ENCODE measurements at regions not wholly inside any gene's neighbourhood (a gene's known extent, or its start where the extent isn't known, plus 50 kb on each side); places are given as distances from the start of the nearest gene placed in this dataset.
A peak's percentile ranks its signal among the peaks of the same experiment; 100 is the strongest.

- in situ Hi-C loops (cut with MboI) (no loop called here), intact Hi-C loops (cut with micrococcal nuclease) (no loop called here)
- H3K9me1 ChIP-seq (ENCODE audit: control insufficient read depth, insufficient read depth, low read length), result no peaks in the 10 kb centered on the region
- no peaks in the 10 kb centered on the region for H3K79me2 ChIP-seq (ENCODE audit: control insufficient read depth, insufficient read depth, low read length)
- no TSS peak for BruUV-seq (replicated peaks)
- 3% methylated on average over 5 of the region's 5 CpGs for WGBS (ENCODE audit: insufficient coverage, low coverage, missing lambda C conversion rate)
- DNase-seq (ENCODE audit: extremely low read depth in 1 of 4, low spot score in 3 of 4), result no peak
- H3K4me2 ChIP-seq (ENCODE audit: insufficient read depth, low read length), result no peak overlapping the region
- ATAC-seq, result no peak
- TF ChIP-seq KLF1 (tag; IDR thresholded peaks at IDR 0.05), result no peak
- TF ChIP-seq ZNF583 (CRISPR knock-in tag; IDR thresholded peaks at IDR 0.05), result no peak
- no peak for TF ChIP-seq KLF6 (CRISPR knock-in tag; IDR thresholded peaks at IDR 0.05; ENCODE audit: borderline replicate concordance)
- TF ChIP-seq ZNF134 (CRISPR knock-in tag; conservative IDR thresholded peaks at IDR 0.05), result no peak
- no peak overlapping the region for H2AFZ ChIP-seq (ENCODE audit: low read depth, low read length)
- no peak for FAIRE-seq
- H3K4me3 ChIP-seq, result no peak overlapping the region
- H3K27ac ChIP-seq (ENCODE audit: extremely low read depth, low read depth, low read length), result no peak overlapping the region
- POLR2A ChIA-PET, result no interaction called here
- no peaks in the 10 kb centered on the region for H3K9me3 ChIP-seq (replicated peaks; ENCODE audit: control insufficient read depth, insufficient read depth, low read depth, low read length)
- H3K27me3 ChIP-seq (ENCODE audit: control insufficient read depth in 2 of 2, insufficient read depth in 2 of 2, low read length in 2 of 2), result no peaks in the 10 kb centered on the region; a peak in 1 of 5 replicates
- H4K20me1 ChIP-seq (replicated peaks; ENCODE audit: control insufficient read depth, insufficient read depth, low read length), result no peaks in the 10 kb centered on the region
- CTCF ChIA-PET (ENCODE audit: low intra/inter-chr PET ratio), result no interaction called here
- H3K4me1 ChIP-seq (replicated peaks in 1 of 2; ENCODE audit: control insufficient read depth in 2 of 2, insufficient read depth in 2 of 2, low read length in 2 of 2), result no peaks in the 10 kb centered on the region
- no peak overlapping the region for H3K9ac ChIP-seq (ENCODE audit: insufficient read depth in 1 of 2, low read depth in 2 of 2, low read length in 2 of 2)
- H3K36me3 ChIP-seq (ENCODE audit: control insufficient read depth, insufficient read depth, low read length), result no peaks in the 10 kb centered on the region
Measured at GRCh38 chr7:28243861-28244260, 63.3 kb upstream of the JAZF1 start.

GRCh38 chr7:28245123-28245878 lies 64.7 kb upstream of the JAZF1 start:
- 11% methylated on average over 9 of the region's 9 CpGs for WGBS (ENCODE audit: insufficient coverage, low coverage, missing lambda C conversion rate)
- in situ Hi-C loops (cut with MboI), result no loop called here
- Histone ChIP-seq H3K27ac (ENCODE audit: extremely low read depth, low read depth, low read length) (no peak overlapping the region), H3K9ac (ENCODE audit: insufficient read depth in 1 of 2, low read depth in 2 of 2, low read length in 2 of 2) (no peak overlapping the region), H2AFZ (ENCODE audit: low read depth, low read length) (no peak overlapping the region), H3K4me1 (replicated peaks in 1 of 2; ENCODE audit: control insufficient read depth in 2 of 2, insufficient read depth in 2 of 2, low read length in 2 of 2) (no peaks in the 10 kb centered on the region), H3K9me1 (ENCODE audit: control insufficient read depth, insufficient read depth, low read length) (no peaks in the 10 kb centered on the region), H3K4me2 (ENCODE audit: insufficient read depth, low read length) (no peak overlapping the region), H3K4me3 (no peak overlapping the region), H4K20me1 (replicated peaks; ENCODE audit: control insufficient read depth, insufficient read depth, low read length) (no peaks in the 10 kb centered on the region), H3K9me3 (replicated peaks; ENCODE audit: control insufficient read depth, insufficient read depth, low read depth, low read length) (no peaks in the 10 kb centered on the region), H3K36me3 (ENCODE audit: control insufficient read depth, insufficient read depth, low read length) (no peaks in the 10 kb centered on the region), H3K79me2 (ENCODE audit: control insufficient read depth, insufficient read depth, low read length) (no peaks in the 10 kb centered on the region), H3K27me3 (ENCODE audit: control insufficient read depth in 2 of 2, insufficient read depth in 2 of 2, low read length in 2 of 2) (no peaks in the 10 kb centered on the region)
- no peak for DNase-seq (ENCODE audit: extremely low read depth in 1 of 4, low spot score in 3 of 4)
- ChIA-PET POLR2A (no interaction called here), CTCF (ENCODE audit: low intra/inter-chr PET ratio) (no interaction called here)
- FAIRE-seq, result no peak
- intact Hi-C loops (cut with micrococcal nuclease), result no loop called here
- BruUV-seq (replicated peaks), result no TSS peak
- no peak for ATAC-seq
- TF ChIP-seq MCM3 (IDR thresholded peaks at IDR 0.05), result no peak
- TF ChIP-seq FOXM1 (IDR thresholded peaks at IDR 0.05; ENCODE audit: low read depth), result no peak
- no peak for TF ChIP-seq FOXM1 (CRISPR knock-in tag; IDR thresholded peaks at IDR 0.05; ENCODE audit: low read depth)
- TF ChIP-seq, protein P1, sequence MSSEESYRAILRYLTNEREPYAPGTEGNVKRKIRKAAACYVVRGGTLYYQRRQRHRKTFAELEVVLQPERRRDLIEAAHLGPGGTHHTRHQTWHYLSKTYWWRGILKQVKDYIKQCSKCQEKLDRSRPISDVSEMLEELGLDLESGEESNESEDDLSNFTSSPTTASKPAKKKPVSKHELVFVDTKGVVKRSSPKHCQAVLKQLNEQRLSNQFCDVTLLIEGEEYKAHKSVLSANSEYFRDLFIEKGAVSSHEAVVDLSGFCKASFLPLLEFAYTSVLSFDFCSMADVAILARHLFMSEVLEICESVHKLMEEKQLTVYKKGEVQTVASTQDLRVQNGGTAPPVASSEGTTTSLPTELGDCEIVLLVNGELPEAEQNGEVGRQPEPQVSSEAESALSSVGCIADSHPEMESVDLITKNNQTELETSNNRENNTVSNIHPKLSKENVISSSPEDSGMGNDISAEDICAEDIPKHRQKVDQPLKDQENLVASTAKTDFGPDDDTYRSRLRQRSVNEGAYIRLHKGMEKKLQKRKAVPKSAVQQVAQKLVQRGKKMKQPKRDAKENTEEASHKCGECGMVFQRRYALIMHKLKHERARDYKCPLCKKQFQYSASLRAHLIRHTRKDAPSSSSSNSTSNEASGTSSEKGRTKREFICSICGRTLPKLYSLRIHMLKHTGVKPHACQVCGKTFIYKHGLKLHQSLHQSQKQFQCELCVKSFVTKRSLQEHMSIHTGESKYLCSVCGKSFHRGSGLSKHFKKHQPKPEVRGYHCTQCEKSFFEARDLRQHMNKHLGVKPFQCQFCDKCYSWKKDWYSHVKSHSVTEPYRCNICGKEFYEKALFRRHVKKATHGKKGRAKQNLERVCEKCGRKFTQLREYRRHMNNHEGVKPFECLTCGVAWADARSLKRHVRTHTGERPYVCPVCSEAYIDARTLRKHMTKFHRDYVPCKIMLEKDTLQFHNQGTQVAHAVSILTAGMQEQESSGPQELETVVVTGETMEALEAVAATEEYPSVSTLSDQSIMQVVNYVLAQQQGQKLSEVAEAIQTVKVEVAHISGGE (CRISPR knock-in tag; IDR thresholded peaks at IDR 0.05), result no peak
- TF ChIP-seq, protein P2, sequence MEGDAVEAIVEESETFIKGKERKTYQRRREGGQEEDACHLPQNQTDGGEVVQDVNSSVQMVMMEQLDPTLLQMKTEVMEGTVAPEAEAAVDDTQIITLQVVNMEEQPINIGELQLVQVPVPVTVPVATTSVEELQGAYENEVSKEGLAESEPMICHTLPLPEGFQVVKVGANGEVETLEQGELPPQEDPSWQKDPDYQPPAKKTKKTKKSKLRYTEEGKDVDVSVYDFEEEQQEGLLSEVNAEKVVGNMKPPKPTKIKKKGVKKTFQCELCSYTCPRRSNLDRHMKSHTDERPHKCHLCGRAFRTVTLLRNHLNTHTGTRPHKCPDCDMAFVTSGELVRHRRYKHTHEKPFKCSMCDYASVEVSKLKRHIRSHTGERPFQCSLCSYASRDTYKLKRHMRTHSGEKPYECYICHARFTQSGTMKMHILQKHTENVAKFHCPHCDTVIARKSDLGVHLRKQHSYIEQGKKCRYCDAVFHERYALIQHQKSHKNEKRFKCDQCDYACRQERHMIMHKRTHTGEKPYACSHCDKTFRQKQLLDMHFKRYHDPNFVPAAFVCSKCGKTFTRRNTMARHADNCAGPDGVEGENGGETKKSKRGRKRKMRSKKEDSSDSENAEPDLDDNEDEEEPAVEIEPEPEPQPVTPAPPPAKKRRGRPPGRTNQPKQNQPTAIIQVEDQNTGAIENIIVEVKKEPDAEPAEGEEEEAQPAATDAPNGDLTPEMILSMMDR (IDR thresholded peaks at IDR 0.05 in 2 of 3, conservative IDR thresholded peaks at IDR 0.05 in 1 of 3; ENCODE audit: insufficient read depth in 2 of 3, low read depth in 1 of 3, low read length in 3 of 3), result peak in 1 of 3 experiments; percentile 25; a peak in 2 of 6 replicates
- TF ChIP-seq BRF1 (IDR thresholded peaks at IDR 0.05; ENCODE audit: borderline replicate concordance, extremely low read depth, insufficient read length), result no peak
- no peak for TF ChIP-seq ZFP30 (CRISPR knock-in tag; IDR thresholded peaks at IDR 0.05; ENCODE audit: borderline replicate concordance)
